Endodermal cell (in vitro differentiated cells): ENCODE measurements at regions not wholly inside any gene's neighbourhood (a gene's known extent, or its start where the extent isn't known, plus 50 kb on each side); places are given as distances from the start of the nearest gene placed in this dataset.
A peak's percentile ranks its signal among the peaks of the same experiment; 100 is the strongest.

Source experiments
- DNase-seq: peaks from one replicate; pipeline ENCODE4 v3.0.0-alpha.2; 2017
- H3K27ac ChIP-seq: 2 replicates; pipeline ENCODE4 v1.5.1; 2013; ENCODE audit warnings: mild to moderate bottlenecking, low read depth, low read length, moderate library complexity
- H3K27me3 ChIP-seq: 2 replicates; pipeline ENCODE4 v1.6.1; 2013; ENCODE audit warnings: mild to moderate bottlenecking, low read length, moderate library complexity; ENCODE audit not compliant: insufficient read depth, control insufficient read depth, poor library complexity, severe bottlenecking
- H3K36me3 ChIP-seq: 2 replicates; pipeline ENCODE4 v1.7.0; 2013; ENCODE audit warnings: mild to moderate bottlenecking, low read length, moderate library complexity; ENCODE audit not compliant: control insufficient read depth, insufficient read depth
- H3K4me1 ChIP-seq: one replicate; pipeline ENCODE4 v1.7.0; 2013; ENCODE audit warnings: low read length; ENCODE audit not compliant: control insufficient read depth, insufficient read depth
- H3K4me3 ChIP-seq: 2 replicates; pipeline ENCODE4 v1.5.1; 2013; ENCODE audit warnings: mild to moderate bottlenecking, low read length, moderate library complexity
- H3K9ac ChIP-seq: 2 replicates; pipeline ENCODE4 v1.6.1; 2013; ENCODE audit warnings: mild to moderate bottlenecking, low read length, moderate library complexity; ENCODE audit not compliant: poor library complexity, severe bottlenecking; ENCODE audit errors: extremely low read depth
- H3K9me3 ChIP-seq: 2 replicates; pipeline ENCODE4 v1.6.1; 2013; ENCODE audit warnings: mild to moderate bottlenecking, low read length, moderate library complexity; ENCODE audit not compliant: control insufficient read depth
- H3K27ac Mint-ChIP-seq: 2 replicates; pipeline ENCODE4 v1.8.0; 2020; ENCODE audit warnings: mixed read lengths
- H3K27me3 Mint-ChIP-seq: 2 replicates; pipeline ENCODE4 v1.8.0; 2021; ENCODE audit warnings: mild to moderate bottlenecking, mixed read lengths; ENCODE audit not compliant: insufficient read depth
- H3K36me3 Mint-ChIP-seq: 2 replicates; pipeline ENCODE4 v1.8.0; 2020; ENCODE audit warnings: low read depth, mixed read lengths
- H3K4me1 Mint-ChIP-seq: 2 replicates; pipeline ENCODE4 v1.8.0; 2020; ENCODE audit warnings: mixed read lengths
- H3K4me3 Mint-ChIP-seq: 2 replicates; pipeline ENCODE4 v1.8.0; 2020; ENCODE audit warnings: mild to moderate bottlenecking, moderate library complexity, mixed read lengths
- H3K9me3 Mint-ChIP-seq: 2 replicates; pipeline ENCODE4 v1.8.0; 2020; ENCODE audit warnings: mild to moderate bottlenecking, mixed read lengths
- CTCF ChIP-seq: fragments of 200-600 bp; sonication (generic); conservative IDR thresholded peaks from 2 replicates; pipeline ENCODE4 v1.5.0; 2021; ENCODE audit warnings: antibody characterized with exemption, mild to moderate bottlenecking
- WGBS, 2 experiments: methylation state at CpG; one replicate each; pipeline versions ENCODE4 v1.1.5 to v1.1.7; 2013; ENCODE audit warnings: missing lambda C conversion rate in 2 of 2, mixed read lengths in 1 of 2; ENCODE audit not compliant: insufficient coverage in 1 of 2, insufficient read length in 1 of 2; 5-methylcytosine and 5-hydroxymethylcytosine counted together

GRCh38 chr18:29430416-29430815 is 1253.5 kb upstream of the CDH2 start:
- H3K27ac Mint-ChIP-seq = no peak overlapping the region
- Histone ChIP-seq H3K27me3 (no peaks in the 10 kb centered on the region), H3K9ac (no peak overlapping the region), H3K27ac (no peak overlapping the region), H3K9me3 (peaks cover 36% of the 10 kb centered on the region), H3K36me3 (no peaks in the 10 kb centered on the region), H3K4me1 (no peaks in the 10 kb centered on the region), H3K4me3 (peak overlapping the region; percentile 19)
- H3K9me3 Mint-ChIP-seq = peaks cover 37% of the 10 kb centered on the region
- H3K36me3 Mint-ChIP-seq = peaks cover 3% of the 10 kb centered on the region
- no peak overlapping the region for H3K4me3 Mint-ChIP-seq
- no peak for DNase-seq
- H3K4me1 Mint-ChIP-seq = no peaks in the 10 kb centered on the region
- TF ChIP-seq CTCF = no peak
- H3K27me3 Mint-ChIP-seq = no peaks in the 10 kb centered on the region

- no peak for DNase-seq
- peaks cover 55% of the 10 kb centered on the region for H3K9me3 Mint-ChIP-seq
- no peaks in the 10 kb centered on the region for H3K27me3 Mint-ChIP-seq
- no peaks in the 10 kb centered on the region for H3K4me1 Mint-ChIP-seq
- peaks cover 8% of the 10 kb centered on the region for H3K36me3 Mint-ChIP-seq
- no peak overlapping the region for H3K27ac Mint-ChIP-seq
- H3K4me3 Mint-ChIP-seq = no peak overlapping the region
- no peaks in the 10 kb centered on the region for H3K27me3 ChIP-seq
- no peak for TF ChIP-seq CTCF
- no peaks in the 10 kb centered on the region for H3K4me1 ChIP-seq
- no peak overlapping the region for H3K27ac ChIP-seq
- H3K9ac ChIP-seq = no peak overlapping the region
- H3K4me3 ChIP-seq = peak overlapping the region; percentile 19
- no peaks in the 10 kb centered on the region for H3K36me3 ChIP-seq
- peaks cover 74% of the 10 kb centered on the region for H3K9me3 ChIP-seq
These were observed 1241.2 kb upstream of the CDH2 start for GRCh38 chr18:29418136-29418535.

- no peaks in the 10 kb centered on the region for H3K36me3 ChIP-seq
- 100% methylated on average over 1 of the region's 1 CpG; no CpG with 5 or more reads in 1 of the 2 experiments for WGBS, 2 experiments
These were observed 1230.1 kb upstream of the CDH2 start for GRCh38 chr18:29406996-29407395.

More at GRCh38 chr18:29406996-29407395, 1230.1 kb upstream of the CDH2 start:
- no peak for DNase-seq
- H3K27ac ChIP-seq = no peak overlapping the region
- peaks cover 14% of the 10 kb centered on the region for H3K9me3 ChIP-seq
- H3K27me3 Mint-ChIP-seq = no peaks in the 10 kb centered on the region
- no peak for TF ChIP-seq CTCF
- no peaks in the 10 kb centered on the region for H3K36me3 Mint-ChIP-seq
- no peak overlapping the region for H3K4me3 Mint-ChIP-seq
- H3K4me1 Mint-ChIP-seq = no peaks in the 10 kb centered on the region
- no peak overlapping the region for H3K9ac ChIP-seq
- no peak overlapping the region for H3K4me3 ChIP-seq
- no peak overlapping the region for H3K27ac Mint-ChIP-seq
- peaks cover 13% of the 10 kb centered on the region for H3K9me3 Mint-ChIP-seq
- no peaks in the 10 kb centered on the region for H3K4me1 ChIP-seq
- H3K27me3 ChIP-seq = no peaks in the 10 kb centered on the region
